A549 (cell line): ENCODE measurements at regions not wholly inside any gene's neighbourhood (a gene's known extent, or its start where the extent isn't known, plus 50 kb on each side); places are given as distances from the start of the nearest gene placed in this dataset.

Source experiments
- ATAC-seq, 2 experiments: fragments of 200-7000 bp in 1 of 2; fragments of >200 bp in 1 of 2; cut with Nextera tagmentation in 1 of 2; cut with Tn5 transposase in 1 of 2; 3 replicates each; pipeline versions ENCODE4 v1.8.0 to v1.9.1; 2018 to 2020; ENCODE audit warnings: mild to moderate bottlenecking in 1 of 2, moderate library complexity in 1 of 2
- CTCF ChIA-PET: fragments of 300-600 bp; sonication (Branson Sonifier 250); formaldehyde crosslinking; extraction: SDS; loops from one replicate; lab custom pipeline; 2021; ENCODE audit warnings: antibody characterized with exemption, inconsistent platforms; lab: Yijun Ruan, JAX
- POLR2A ChIA-PET: fragments of 350-600 bp; formaldehyde crosslinking; extraction: SDS; loops from one replicate; lab custom pipeline; 2021; ENCODE audit warnings: antibody characterized with exemption, inconsistent platforms; lab: Yijun Ruan, JAX
- DNase-seq, 2 experiments: peaks; one replicate each; pipeline versions ENCODE4 v3.0.0 to v3.0.0-alpha.2; 2011 to 2016; ENCODE audit warnings: low read depth in 1 of 2, low spot score in 1 of 2
- FAIRE-seq: peaks from 2 replicates; lab custom pipeline; 2011; peaks lifted over from hg19 to GRCh38; lab: Jason Lieb, UNC
- H3K27ac ChIP-seq, 2 experiments: fragments of >200 bp; sonication (Bioruptor Twin); formaldehyde crosslinking; 3 replicates each; pipeline ENCODE4 v1.5.1; 2016 to 2017
- H3K4me1 ChIP-seq: fragments of >200 bp; sonication (Bioruptor Twin); formaldehyde crosslinking; 3 replicates; pipeline ENCODE4 v1.6.1; 2016
- H3K4me2 ChIP-seq: fragments of >200 bp; sonication (Bioruptor Twin); formaldehyde crosslinking; 3 replicates; pipeline ENCODE4 v1.6.1; 2016
- H3K4me3 ChIP-seq: fragments of >200 bp; sonication (Bioruptor Twin); formaldehyde crosslinking; 3 replicates; pipeline ENCODE4 v1.5.1; 2016
- H3K9me3 ChIP-seq: fragments of >200 bp; sonication (Bioruptor Twin); formaldehyde crosslinking; 3 replicates; pipeline ENCODE4 v1.6.1; 2016
- CBX8 ChIP-seq: fragments of 200-600 bp; sonication (generic); IDR thresholded peaks from 2 replicates; pipeline ENCODE4 v1.6.1; 2016
- GATA3 ChIP-seq: IDR thresholded peaks from 2 replicates; pipeline ENCODE4 v1.6.1; 2012; ENCODE audit warnings: borderline replicate concordance
- HOXB5 ChIP-seq: fragments of 250-450 bp; sonication (Bioruptor Pico); IDR thresholded peaks from 2 replicates; pipeline ENCODE4 v1.5.0; 2020; ENCODE audit warnings: mild to moderate bottlenecking, moderate library complexity
- JUN ChIP-seq, 2 experiments: fragments of >200 bp; sonication (Bioruptor Twin); formaldehyde crosslinking; IDR thresholded peaks; 2 replicates in 1 of 2; 3 replicates in 1 of 2; pipeline ENCODE4 v1.6.1; 2016 to 2017
- KDM5A ChIP-seq: fragments of 200-600 bp; sonication (generic); IDR thresholded peaks from 2 replicates; pipeline ENCODE4 v1.6.1; 2016; ENCODE audit warnings: antibody characterized with exemption, mild to moderate bottlenecking
- POLR2A ChIP-seq: IDR thresholded peaks from 2 replicates; pipeline ENCODE4 v1.6.1; 2012; ENCODE audit warnings: mild to moderate bottlenecking, low read length
- RCOR1 ChIP-seq: fragments of 150-350 bp; IDR thresholded peaks from 2 replicates; pipeline ENCODE4 v1.6.1; 2014; ENCODE audit warnings: antibody characterized with exemption, low read length, low read depth
- RNF2 ChIP-seq: fragments of 200-600 bp; sonication (generic); IDR thresholded peaks from 2 replicates; pipeline ENCODE4 v1.6.1; 2016; ENCODE audit warnings: low read depth, mild to moderate bottlenecking, antibody characterized with exemption, moderate library complexity, borderline replicate concordance
- TFCP2L1 ChIP-seq: fragments of 250-450 bp; sonication (Bioruptor Pico); IDR thresholded peaks from 2 replicates; pipeline ENCODE4 v1.5.0; 2021; ENCODE audit warnings: mild to moderate bottlenecking
- ZC3H11A ChIP-seq: fragments of 450-650 bp; IDR thresholded peaks from 2 replicates; pipeline ENCODE4 v1.6.1; 2014; ENCODE audit warnings: antibody characterized with exemption, mild to moderate bottlenecking
- WGBS: methylation state at CpG from one replicate; pipeline ENCODE4 v1.1.6; 2017; ENCODE audit errors: missing lambda C conversion rate; 5-methylcytosine and 5-hydroxymethylcytosine counted together
- TF ChIP-seq, protein P1 (sequence below): fragments of 200-600 bp; sonication (generic); IDR thresholded peaks from 2 replicates; pipeline ENCODE4 v1.6.1; 2016; ENCODE audit warnings: antibody characterized with exemption, mild to moderate bottlenecking, moderate library complexity
- TF ChIP-seq, protein P2 (sequence below): fragments of >200 bp; sonication (Bioruptor Twin); formaldehyde crosslinking; IDR thresholded peaks from 2 replicates; pipeline ENCODE4 v1.6.1; 2016
- TF ChIP-seq, protein P3 (sequence below): IDR thresholded peaks from 2 replicates; pipeline ENCODE4 v1.6.1; 2012; ENCODE audit warnings: low read depth, borderline replicate concordance
- TF ChIP-seq, protein P4 (sequence below): fragments of 150-350 bp; IDR thresholded peaks from 2 replicates; pipeline ENCODE4 v1.6.1; 2014; ENCODE audit warnings: low read depth, mild to moderate bottlenecking, low read length

DNA sequence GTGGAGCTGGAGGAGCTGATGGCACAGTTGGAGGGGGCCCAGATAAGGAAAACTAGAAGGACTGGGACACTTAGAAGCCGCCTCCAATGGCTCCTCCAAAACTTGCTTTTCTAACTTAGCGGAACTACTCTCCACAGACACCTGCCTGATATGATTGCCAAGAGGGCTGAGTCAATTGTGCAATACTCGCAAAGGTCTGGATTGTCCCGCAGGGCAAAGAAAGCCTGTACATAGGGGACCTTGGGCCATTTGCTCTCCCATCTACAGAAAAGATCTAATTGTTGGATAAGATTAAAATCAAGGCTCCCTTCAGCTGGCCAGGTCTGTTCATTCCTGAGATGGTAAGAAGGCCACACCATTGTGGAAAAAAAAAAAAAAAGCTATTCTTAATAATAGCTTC is 69.7 kb upstream of the ATP11B start:
- 90% methylated on average over 4 of the region's 4 CpGs for WGBS
- no peak for DNase-seq
- CTCF ChIA-PET = interaction anchor here (0.9 kb wide), 1 partner anchor 14 kb away, joined by 3 read pairs; no protein-coding TSS in a partner anchor
- FAIRE-seq = no peak
- H3K27ac ChIP-seq = no peak overlapping the region
- no peaks in the 10 kb centered on the region for H3K9me3 ChIP-seq
- ATAC-seq = no peak
- H3K4me3 ChIP-seq = no peak overlapping the region
- no peaks in the 10 kb centered on the region for H3K4me1 ChIP-seq
- no peak overlapping the region for H3K4me2 ChIP-seq
- POLR2A ChIA-PET = no interaction called here
- TF ChIP-seq RNF2 = no peak

DNA sequence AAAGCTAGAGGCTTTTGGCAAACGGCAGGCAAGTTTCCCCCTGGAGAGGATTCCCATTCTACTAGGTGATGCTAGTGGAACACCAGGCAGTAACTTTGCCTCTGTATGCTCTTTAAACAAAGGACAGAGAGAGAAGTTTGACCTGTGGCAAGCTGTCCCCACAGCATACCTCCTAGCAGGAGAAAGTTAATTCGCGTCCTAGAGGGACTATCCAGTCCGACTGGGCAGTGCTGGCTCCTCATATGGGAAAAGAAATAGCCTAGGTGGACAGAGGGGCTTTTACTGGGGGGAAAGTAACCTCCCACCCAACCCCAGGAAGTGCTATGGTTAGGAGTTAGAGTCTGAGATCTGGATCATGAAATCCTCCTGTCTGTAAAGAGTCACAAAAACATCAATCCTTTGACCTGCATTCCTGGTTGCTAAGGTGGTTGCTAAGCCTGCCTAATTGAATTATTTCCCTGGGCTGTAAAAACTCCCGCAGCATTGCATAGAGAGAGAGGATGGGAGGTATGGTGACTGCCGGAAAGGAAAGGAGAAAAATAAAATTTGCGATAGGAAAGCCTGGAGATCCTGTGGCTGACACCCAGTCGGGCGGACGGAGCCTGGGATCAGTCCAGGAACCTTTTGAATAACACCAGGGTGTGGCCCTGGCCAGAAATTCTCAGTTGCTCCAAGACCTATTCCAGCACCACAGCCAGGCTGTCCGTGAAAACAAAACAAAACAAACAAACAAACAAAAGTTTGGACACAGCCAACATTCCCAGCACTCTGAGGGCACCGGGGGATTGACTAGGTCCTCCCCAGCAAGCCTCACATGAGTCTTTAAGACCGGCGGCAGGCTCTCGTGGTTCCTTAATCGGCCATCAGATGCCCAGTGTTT is 67.7 kb upstream of the ATP11B start:
- ATAC-seq (peak; percentile 24 to 63; a peak in 3 of 6 replicates), DNase-seq (no peak), FAIRE-seq (no peak)
- Histone ChIP-seq H3K4me1 (no peaks in the 10 kb centered on the region), H3K4me3 (no peak overlapping the region), H3K4me2 (no peak overlapping the region), H3K9me3 (no peaks in the 10 kb centered on the region), H3K27ac (no peak overlapping the region)
- 68% methylated on average over 16 of the region's 16 CpGs for WGBS
- POLR2A ChIA-PET = no interaction called here
- TF ChIP-seq, protein P1, sequence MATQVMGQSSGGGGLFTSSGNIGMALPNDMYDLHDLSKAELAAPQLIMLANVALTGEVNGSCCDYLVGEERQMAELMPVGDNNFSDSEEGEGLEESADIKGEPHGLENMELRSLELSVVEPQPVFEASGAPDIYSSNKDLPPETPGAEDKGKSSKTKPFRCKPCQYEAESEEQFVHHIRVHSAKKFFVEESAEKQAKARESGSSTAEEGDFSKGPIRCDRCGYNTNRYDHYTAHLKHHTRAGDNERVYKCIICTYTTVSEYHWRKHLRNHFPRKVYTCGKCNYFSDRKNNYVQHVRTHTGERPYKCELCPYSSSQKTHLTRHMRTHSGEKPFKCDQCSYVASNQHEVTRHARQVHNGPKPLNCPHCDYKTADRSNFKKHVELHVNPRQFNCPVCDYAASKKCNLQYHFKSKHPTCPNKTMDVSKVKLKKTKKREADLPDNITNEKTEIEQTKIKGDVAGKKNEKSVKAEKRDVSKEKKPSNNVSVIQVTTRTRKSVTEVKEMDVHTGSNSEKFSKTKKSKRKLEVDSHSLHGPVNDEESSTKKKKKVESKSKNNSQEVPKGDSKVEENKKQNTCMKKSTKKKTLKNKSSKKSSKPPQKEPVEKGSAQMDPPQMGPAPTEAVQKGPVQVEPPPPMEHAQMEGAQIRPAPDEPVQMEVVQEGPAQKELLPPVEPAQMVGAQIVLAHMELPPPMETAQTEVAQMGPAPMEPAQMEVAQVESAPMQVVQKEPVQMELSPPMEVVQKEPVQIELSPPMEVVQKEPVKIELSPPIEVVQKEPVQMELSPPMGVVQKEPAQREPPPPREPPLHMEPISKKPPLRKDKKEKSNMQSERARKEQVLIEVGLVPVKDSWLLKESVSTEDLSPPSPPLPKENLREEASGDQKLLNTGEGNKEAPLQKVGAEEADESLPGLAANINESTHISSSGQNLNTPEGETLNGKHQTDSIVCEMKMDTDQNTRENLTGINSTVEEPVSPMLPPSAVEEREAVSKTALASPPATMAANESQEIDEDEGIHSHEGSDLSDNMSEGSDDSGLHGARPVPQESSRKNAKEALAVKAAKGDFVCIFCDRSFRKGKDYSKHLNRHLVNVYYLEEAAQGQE = no peak
- TF ChIP-seq JUN (IDR thresholded peaks at IDR 0.05) = no peak
- TF ChIP-seq GATA3 = no peak
- no peak for TF ChIP-seq RCOR1
- TF ChIP-seq, protein P2, sequence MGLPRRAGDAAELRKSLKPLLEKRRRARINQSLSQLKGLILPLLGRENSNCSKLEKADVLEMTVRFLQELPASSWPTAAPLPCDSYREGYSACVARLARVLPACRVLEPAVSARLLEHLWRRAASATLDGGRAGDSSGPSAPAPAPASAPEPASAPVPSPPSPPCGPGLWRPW = no peak
- TF ChIP-seq HOXB5 (CRISPR knock-in tag) = no peak
- no peak for TF ChIP-seq CBX8
- no peak for TF ChIP-seq POLR2A
- TF ChIP-seq TFCP2L1 (CRISPR knock-in tag) = no peak
- CTCF ChIA-PET = interaction anchor here (0.9 kb wide), 1 partner anchor 42 kb away, joined by 4 read pairs; no protein-coding TSS in a partner anchor

DNA sequence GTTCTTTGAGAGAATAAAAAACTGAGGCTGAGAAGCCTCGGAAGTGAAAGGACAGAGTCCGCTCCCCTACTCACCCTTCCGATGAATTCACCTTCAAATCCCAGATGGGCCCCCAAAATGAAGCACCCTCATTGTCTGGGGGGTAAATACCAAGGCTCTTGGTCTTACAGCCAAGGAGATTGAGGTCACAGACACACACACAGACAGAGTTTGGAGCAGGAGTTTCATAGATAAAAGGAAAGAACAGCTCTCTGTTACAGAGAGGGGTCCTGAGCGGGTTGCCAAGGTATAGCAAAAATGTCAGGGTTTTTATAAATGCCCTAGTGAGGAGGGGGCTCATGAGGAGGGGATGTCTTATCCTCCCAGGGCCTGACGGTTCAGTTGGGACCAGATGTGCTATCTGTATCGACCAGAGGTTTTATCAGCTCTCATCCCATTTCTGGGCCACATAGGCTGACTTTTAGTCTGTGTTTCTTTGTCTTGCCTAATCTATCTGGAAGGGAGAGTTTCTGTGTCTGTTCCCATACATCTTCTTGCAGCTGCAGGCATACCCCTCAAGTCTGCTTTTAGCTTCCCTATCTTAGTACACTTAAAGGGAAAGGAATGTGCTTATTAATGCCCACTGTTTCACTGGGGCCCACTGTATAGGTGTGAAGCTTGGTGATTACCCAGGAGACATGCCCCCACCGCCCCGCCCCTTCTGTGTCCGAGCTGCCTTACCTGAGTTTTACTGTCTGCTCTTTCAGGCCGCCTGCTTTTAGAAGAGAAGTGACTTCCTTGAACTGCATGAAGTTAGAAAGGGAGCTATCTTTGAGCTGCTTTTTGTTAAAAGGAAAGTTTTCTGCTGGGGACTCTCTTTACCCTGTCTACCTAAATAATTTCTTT is 66.8 kb upstream of the ATP11B start:
- 67% methylated on average over 10 of the region's 10 CpGs for WGBS
- ChIA-PET POLR2A (no interaction called here), CTCF (interaction anchor here (0.9 kb wide), 1 partner anchor 43 kb away, joined by 4 read pairs; no protein-coding TSS in a partner anchor)

More for the DNA sequence above, 66.8 kb upstream of the ATP11B start:
- no peak overlapping the region for H3K27ac ChIP-seq
- TF ChIP-seq KDM5A (no peak), ZC3H11A (no peak)
- TF ChIP-seq, protein P3, sequence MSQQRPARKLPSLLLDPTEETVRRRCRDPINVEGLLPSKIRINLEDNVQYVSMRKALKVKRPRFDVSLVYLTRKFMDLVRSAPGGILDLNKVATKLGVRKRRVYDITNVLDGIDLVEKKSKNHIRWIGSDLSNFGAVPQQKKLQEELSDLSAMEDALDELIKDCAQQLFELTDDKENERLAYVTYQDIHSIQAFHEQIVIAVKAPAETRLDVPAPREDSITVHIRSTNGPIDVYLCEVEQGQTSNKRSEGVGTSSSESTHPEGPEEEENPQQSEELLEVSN = no peak
- TF ChIP-seq, protein P4, sequence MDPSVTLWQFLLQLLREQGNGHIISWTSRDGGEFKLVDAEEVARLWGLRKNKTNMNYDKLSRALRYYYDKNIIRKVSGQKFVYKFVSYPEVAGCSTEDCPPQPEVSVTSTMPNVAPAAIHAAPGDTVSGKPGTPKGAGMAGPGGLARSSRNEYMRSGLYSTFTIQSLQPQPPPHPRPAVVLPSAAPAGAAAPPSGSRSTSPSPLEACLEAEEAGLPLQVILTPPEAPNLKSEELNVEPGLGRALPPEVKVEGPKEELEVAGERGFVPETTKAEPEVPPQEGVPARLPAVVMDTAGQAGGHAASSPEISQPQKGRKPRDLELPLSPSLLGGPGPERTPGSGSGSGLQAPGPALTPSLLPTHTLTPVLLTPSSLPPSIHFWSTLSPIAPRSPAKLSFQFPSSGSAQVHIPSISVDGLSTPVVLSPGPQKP = no peak
- DNase-seq (no peak), ATAC-seq (peak in 1 of 2 experiments; percentile 33; a peak in 2 of 6 replicates), FAIRE-seq (no peak)
- H3K4me1 ChIP-seq = no peaks in the 10 kb centered on the region
- no peak overlapping the region for H3K4me2 ChIP-seq
- no peaks in the 10 kb centered on the region for H3K9me3 ChIP-seq
- H3K4me3 ChIP-seq = no peak overlapping the region
